HG02885 (cell line): ENCODE measurements at regions not wholly inside any gene's neighbourhood (a gene's known extent, or its start where the extent isn't known, plus 50 kb on each side); places are given as distances from the start of the nearest gene placed in this dataset.

Source experiments
- ATAC-seq: cut with Tn5 transposase; IDR thresholded peaks from one replicate; pipeline ENCODE4 v1.9.1; 2021; ENCODE audit warnings: mild to moderate bottlenecking; ENCODE audit not compliant: unreplicated experiment, poor library complexity

GRCh38 chr11:26943636-26944035, 50.3 kb upstream of the FIBIN start:
- no peak for ATAC-seq
